Neural cell (in vitro differentiated cells): ENCODE measurements at regions not wholly inside any gene's neighbourhood (a gene's known extent, or its start where the extent isn't known, plus 50 kb on each side); places are given as distances from the start of the nearest gene placed in this dataset.

Experiments
- CTCF ChIP-seq: fragments of 450-650 bp; IDR thresholded peaks from 2 replicates; pipeline ENCODE4 v1.5.1; 2014; ENCODE audit warnings: antibody characterized with exemption, mild to moderate bottlenecking, moderate library complexity; ENCODE audit not compliant: poor library complexity, severe bottlenecking
- EP300 ChIP-seq: fragments of 450-650 bp; conservative IDR thresholded peaks from 2 replicates; pipeline ENCODE4 v1.6.1; 2014; ENCODE audit warnings: antibody characterized with exemption, mild to moderate bottlenecking, moderate library complexity; ENCODE audit not compliant: poor library complexity, severe bottlenecking
- EZH2 ChIP-seq: fragments of 200-600, 300-800 bp; shearing (Covaris generic), sonication (generic); IDR thresholded peaks from 2 replicates; pipeline ENCODE4 v1.6.1; 2014; ENCODE audit warnings: antibody characterized with exemption, low read length, borderline replicate concordance, mild to moderate bottlenecking; ENCODE audit not compliant: insufficient read depth, poor library complexity, severe bottlenecking
- SMC3 ChIP-seq: fragments of 450-650 bp; conservative IDR thresholded peaks from 2 replicates; pipeline ENCODE4 v1.6.1; 2014; ENCODE audit warnings: antibody characterized with exemption, mild to moderate bottlenecking, moderate library complexity; ENCODE audit not compliant: poor library complexity

GRCh38 chr5:82694711-82695285 lies 382.4 kb downstream of the TMEM167A start:
- TF ChIP-seq CTCF (no peak), SMC3 (no peak), EP300 (no peak), EZH2 (no peak)
